PC-9 (cell line): ENCODE measurements at regions not wholly inside any gene's neighbourhood (a gene's known extent, or its start where the extent isn't known, plus 50 kb on each side); places are given as distances from the start of the nearest gene placed in this dataset.

ENCODE experiments used
- CTCF ChIP-seq: fragments of 200-600 bp; sonication (generic); conservative IDR thresholded peaks from 2 replicates; pipeline ENCODE4 v1.6.1; 2017; ENCODE audit warnings: mixed run types, antibody characterized with exemption, mild to moderate bottlenecking, moderate library complexity
- EZH2 ChIP-seq: fragments of 200-600 bp; sonication (generic); IDR thresholded peaks from 2 replicates; pipeline ENCODE4 v1.8.0; 2017; ENCODE audit warnings: antibody characterized with exemption, low read depth

- no peak for TF ChIP-seq CTCF
- TF ChIP-seq EZH2: no peak
These were observed 1443.3 kb downstream of the TBC1D22A start for GRCh38 chr22:48205790-48206189.
